ENCODE measurements at regions not wholly inside any gene's neighbourhood (a gene's known extent, or its start where the extent isn't known, plus 50 kb on each side); places are given as distances from the start of the nearest gene placed in this dataset.

DNA sequence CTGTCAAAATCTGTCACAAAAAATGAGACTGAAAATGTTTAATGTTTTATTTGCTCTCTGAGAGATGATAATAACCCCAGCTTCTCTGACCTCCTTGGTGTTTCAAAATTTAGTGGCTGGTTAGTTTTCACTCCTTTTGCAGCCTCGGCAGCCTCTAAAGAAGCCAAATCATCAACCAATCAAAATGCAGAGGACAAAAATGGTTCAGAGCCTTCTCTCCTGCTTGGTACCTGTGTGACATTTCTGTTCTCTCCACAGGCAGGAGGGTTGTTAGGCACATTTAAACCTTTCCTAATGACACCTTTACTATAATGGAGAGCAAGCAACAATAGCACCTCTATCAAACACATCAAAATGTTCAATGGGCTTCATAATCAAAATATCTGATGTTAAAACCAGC lies 375.5 kb downstream of the HACE1 start:
- no peak for TF ChIP-seq POLR2AphosphoS5 (IDR thresholded peaks at IDR 0.05)
- no peak for TF ChIP-seq CTCF (IDR thresholded peaks at IDR 0.05)
- TF ChIP-seq EP300 (IDR thresholded peaks at IDR 0.05; ENCODE audit: low read depth): no peak
